SW480 (cell line): ENCODE measurements at regions not wholly inside any gene's neighbourhood (a gene's known extent, or its start where the extent isn't known, plus 50 kb on each side); places are given as distances from the start of the nearest gene placed in this dataset.
A peak's percentile ranks its signal among the peaks of the same experiment; 100 is the strongest.

Source experiments
- DNase-seq: peaks from one replicate; pipeline ENCODE4 v3.0.0-alpha.2; 2016; ENCODE audit warnings: low spot score

DNA sequence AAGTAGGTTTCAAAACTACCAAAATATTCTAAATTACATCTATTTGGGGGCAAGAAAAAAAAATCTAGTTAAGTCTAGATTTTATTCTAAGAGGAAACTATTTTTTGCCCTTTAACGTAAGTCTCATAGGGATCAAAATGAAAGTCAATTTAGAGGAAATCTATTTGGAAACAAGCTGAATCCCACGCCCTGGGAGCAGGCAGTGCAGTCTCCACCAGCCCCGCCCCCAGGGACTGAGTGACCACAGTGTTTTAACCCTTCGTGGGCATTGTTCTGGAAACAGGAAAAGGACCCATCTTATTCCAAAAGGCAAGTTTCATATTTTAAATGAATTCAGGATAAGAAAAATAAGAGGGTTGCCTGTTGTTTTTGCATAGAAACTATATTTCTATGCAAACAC is 209.7 kb downstream of the SPRY2 start:
- peak; percentile 61 for DNase-seq

DNA sequence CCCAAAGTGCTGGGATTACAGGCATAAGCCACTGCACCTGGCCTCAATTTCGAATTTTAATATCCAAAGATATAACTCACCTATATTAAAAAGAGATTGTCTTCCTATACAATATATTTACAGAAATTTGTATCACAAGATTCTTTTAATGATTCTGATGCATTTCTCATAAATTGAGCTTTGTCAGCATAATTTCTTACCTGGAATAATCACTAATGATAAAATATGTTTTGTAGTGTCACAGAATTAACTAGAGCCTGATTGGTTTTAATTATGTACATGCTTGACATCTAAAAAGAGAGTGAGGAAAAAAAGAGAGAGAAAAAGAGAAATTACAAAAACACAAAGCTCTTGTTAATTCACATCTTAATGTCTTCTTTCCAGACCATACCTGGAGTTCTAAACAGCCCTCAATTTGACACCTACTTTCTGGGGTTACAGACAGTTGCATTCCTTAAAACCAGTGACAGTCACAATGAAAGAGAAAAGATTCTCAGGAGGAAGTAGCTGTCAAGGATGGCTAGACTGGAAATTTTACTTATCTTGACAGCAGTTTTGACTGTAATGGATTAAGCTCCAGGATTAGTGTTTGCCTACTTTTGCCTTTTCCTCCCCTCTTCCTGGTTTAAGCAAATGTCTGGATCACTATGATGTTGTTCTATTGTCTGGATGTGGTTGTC is 214.4 kb downstream of the SPRY2 start:
- DNase-seq: no peak

DNA sequence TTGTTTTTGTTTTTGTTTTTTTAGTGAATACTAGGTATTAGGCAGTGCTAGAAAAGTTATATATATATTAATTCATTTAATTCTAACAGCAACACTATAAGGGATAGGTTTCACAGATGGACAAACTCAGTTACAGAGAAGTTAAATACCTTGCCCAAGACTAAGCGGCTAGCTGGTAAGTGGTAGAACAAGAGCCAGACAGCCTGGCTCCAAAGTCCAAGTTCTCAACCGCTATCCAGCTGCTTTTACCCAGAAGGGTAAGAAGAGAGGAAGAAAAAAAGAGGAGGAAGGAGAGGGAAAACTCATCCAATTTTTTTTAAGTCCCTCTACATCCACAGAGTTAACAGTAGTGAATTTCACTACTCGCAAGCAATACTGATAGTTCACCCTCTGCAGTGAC is 217.0 kb downstream of the SPRY2 start:
- DNase-seq: no peak

DNA sequence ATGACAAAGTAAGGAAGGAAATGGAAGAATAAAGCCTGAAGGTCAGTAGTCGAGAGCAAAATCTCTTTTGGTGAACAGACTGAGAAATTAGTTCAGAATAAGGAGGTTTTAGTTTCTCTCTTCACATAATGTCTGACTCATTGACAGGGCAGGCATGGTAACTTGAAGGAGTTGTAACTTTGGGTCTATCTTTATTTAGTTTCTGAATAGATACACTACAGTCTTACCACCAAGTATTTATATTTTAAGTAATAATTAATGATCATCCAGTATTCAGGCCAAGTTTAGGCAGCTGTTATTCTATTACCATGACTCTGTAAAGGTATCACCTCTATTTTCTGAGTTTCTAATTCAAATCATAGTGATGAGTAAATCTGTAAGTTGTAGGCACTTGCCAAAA is 219.9 kb downstream of the SPRY2 start:
- no peak for DNase-seq

DNA sequence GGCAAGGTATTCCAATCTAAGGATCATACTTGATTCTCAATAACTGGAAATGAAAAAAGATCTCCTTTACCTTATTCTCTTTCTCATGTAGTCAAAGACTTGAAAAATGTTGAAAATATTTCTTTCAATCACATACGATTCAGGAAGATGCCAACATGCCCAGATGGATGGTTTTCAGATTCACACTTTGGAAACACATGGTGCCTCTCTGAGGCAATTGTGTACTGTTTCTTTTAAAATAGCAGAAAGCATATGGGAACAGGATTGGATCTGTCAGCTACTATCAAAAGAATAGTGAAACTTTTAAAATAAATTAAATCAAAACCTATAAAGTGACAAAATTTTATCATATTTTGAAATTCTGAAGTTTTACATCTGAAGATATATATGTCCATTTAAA is 222.4 kb downstream of the SPRY2 start:
- DNase-seq: no peak

DNA sequence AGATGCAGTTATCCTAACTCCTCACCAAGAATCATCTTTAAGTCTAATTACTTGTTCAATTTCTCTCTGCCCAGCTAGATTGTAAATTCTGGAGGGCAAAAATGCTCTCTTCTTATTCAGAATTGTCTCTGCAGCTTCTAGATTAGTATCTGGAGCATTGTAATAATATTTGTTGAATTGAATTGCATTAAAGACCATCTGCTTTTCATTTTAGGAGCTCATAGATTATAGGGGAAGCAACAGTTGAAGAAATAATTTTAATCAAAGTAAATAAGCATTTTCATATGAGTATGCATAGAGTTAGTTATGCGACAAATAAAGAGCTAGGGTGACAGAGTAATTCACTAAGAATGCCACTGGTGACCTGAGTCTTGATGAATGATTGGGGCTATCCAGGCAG is 222.8 kb downstream of the SPRY2 start:
- DNase-seq: no peak

DNA sequence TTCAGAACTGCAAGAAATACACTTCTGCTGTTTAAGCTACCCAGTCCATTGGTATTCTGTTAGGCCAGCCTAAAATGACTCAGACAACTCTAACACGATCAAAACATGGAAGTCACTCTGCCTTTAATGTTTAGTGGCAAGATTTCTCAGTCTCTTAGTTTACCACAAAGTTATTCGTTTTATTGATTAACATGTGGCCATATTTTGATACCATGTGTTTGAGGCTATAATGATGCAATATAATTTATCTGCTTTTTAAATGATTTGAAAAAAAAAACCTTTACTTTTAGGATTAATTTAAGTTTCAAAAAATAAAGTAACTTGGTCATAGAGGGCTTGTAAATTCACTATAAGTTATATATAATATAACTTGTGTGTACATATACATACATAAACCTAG is 223.4 kb downstream of the SPRY2 start:
- no peak for DNase-seq

DNA sequence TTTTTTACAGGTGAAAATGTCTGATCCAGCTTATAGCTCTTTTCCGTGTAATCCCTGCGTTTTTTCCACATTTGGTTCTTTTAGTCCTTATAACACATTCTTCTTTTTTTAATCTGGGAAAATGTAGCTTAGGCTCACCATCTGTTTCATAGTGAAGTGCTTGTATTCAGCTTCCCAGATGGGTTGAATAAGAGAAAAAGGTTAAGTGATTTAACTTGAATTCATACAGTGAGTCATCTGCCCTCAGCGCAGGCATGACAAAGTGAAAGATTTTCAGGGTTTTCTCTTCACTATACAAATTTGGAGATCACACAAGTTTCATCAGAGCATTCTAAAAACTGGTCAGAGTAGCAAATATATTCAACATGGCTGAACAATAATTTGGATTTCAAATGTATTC is 224.8 kb downstream of the SPRY2 start:
- no peak for DNase-seq

DNA sequence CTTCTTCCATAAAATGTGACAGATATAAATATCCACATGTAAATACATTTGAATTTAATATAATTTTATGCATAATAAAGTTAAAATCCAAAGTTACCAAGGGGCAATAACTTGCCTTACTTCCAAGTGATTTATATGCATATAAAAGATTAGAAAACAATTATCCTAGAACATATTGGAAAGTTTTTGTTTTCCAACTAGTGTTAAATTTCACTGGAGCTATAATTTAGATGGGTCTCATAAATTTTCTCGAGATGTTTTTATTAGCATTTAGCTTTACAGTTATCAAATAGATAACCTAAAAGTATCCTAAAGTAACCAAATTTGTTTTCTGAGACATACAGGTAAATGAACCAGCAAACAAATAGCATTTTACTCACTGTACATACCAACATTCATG is 225.3 kb downstream of the SPRY2 start:
- no peak for DNase-seq

DNA sequence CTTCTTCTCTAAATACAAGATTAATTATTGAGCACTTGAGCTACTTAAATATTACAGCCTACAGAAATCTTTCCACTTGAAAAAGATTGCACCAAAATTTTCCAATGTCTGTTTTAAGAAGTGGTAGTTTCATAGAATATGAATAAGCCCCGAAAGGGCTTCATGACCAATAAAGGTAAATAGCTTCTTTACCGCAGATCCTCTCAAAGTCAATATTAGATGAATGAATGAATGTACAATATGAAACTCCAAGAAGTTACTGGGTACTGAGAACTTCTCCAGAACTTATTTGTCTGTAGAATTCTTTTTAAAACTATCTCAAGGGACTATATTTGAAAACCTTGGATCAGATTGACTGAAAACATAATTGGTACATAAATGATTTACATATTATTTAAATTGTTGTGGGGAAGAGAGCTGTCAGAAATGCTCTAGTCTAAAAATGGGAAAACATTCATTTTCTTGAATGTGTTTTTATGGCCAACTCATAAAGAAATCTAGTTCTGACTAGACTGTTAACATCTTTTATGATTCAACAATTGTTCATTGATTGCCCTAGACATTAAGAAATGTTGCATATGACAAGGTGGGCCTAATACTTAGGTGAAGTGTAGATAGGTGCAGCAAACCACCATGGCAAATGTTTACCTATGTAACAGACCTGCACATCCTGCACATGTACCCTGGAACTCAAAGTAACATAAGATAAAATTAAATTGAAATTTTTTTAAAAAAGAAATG is 227.0 kb downstream of the SPRY2 start:
- no peak for DNase-seq

DNA sequence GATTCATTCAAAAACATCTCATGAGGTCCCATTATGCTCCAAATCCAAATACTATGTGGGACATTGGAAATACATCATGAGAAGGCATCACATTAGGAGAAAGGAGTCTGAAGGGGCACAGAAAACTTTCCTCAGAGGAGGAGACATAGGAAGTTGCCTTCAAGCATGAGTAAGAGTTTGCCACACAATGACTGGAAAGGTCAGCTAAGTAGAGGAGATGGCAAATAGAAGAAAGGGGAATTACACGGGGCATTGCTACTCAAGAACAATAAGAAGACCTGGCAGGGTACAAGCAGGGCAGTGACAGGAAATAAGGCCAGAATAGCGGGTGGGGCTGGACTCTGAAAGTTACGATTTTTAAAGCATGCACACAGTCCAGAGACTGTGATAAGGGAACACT is 231.6 kb downstream of the SPRY2 start:
- no peak for DNase-seq

DNA sequence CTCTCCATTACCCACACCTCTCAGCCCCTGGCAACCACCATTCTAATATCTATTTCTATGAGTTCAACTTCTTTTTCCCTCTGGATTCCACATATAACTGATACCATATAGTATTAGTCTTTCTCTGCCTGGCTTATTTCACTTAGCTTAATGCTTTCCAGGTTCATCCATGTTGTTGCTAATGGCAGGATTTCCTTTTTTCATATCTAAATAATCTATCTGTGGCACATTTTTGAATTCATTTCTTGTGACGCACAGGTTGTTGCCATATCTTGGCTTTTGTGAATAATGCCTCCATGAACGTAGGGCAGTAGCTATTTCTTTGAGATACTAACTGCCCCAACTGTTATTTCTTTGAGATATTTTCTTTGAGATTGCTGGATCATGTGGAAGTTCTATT is 235.6 kb downstream of the SPRY2 start:
- no peak for DNase-seq

DNA sequence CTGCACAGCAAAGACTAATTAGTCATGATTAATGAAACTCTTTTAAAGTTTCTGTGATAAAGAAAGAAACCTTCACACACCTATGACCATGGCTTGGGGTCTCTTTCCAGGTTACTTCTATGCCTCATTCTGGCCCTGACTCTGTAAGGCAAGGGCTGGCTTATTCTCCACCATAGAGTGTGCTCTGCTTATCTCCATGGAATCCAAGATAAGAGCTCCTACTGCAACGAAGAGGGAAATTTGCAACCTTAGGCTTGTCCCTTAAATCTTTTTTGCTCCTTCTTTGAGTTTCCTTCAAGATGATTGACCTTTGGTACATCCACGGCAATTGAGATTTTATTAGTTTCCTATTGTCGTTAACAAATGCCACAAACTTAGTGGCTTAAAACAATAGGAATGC is 239.9 kb downstream of the SPRY2 start:
- no peak for DNase-seq

DNA sequence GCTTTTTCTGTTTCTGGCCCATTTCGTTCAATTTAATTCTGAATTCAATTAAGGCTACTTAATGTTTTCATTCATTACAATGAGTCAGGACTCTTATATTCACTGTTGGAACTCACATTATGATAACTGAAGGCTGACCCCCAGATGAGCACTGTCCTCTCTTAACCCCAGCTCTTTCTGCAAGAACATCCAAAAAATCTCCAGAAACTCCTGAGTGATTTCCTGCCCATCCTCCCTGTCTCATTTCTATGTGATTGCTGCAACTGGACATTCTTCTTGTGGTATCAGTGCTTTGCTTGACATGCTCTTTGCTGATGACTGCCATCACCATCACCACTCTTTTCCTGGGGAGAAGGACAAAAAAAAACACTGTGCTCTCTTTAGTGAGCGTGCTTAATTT is 240.3 kb downstream of the SPRY2 start:
- DNase-seq: no peak

DNA sequence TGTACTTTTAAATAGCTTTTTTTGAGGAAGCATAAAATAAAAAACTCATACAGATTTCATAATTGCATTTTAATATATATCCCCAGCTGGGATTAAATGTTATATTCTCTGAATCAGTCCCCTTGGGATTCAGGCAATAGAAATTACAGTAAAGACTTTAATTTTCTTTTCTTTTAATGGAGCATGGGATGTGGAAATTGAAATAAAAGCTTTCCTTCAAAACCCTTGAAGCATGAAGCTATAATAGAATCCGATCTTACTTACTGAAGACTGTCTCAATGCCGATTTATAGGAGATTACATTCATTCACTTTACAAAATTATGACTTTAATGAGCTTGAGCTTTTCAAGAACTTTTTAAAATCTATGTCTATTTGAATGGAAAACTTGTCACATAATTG is 243.4 kb downstream of the SPRY2 start:
- DNase-seq: no peak

DNA sequence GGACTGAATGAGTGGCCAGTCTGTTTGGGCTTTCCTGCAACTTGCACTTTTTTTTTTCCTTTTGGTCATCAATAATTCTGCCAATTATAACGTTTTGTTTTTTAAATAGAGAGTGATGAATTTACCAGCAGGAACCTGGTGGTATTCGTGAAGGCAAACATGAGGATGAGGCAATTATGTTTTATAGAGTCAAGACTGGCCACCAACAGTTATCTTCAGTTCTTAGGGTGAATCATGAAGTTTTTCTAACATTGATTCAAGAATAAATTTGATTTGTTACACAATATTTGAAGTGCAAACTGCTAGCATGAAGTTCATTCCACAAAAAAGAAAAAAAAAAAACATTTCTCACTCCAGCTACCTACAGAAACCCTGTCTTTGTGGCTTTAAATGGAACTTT is 244.5 kb downstream of the SPRY2 start:
- DNase-seq: no peak

DNA sequence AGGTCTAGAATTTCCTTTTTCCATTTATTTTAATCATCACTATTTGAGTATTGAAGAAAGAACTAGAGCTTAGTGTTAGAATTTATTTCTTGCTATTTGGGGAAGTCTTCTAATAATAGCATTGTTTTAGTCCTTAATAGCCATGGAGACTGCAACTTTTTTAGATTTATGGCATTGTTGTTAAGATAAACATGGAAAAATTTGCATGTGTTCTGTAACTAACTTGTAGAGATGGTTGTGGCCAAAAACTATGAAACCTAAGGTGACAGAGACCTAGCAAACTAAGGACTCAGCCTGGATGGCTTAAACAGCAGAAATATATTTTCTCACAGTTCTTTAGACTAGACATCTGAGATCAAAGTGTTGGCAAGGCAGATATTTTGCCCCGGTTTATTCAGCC is 246.4 kb downstream of the SPRY2 start:
- DNase-seq: no peak

DNA sequence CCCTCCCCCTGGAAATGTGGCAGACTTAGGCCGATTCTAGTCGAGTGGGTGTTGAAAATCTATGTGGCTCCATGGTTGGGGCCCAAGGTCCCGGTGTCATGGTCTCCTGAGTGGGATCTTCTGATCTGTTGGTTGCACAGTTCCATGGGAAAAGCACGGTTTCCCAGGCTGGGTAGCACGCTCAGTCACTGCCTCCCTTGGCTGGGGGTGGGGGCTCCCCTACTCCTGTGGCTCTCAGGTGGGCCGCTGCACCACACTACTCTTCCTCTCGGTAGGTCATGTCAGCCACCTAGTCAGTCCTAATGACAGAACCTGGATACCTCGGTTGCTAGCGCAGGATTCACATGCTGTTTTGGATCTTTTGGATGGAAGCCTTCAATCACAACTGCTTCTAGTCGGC is 247.0 kb downstream of the SPRY2 start:
- DNase-seq: no peak

DNA sequence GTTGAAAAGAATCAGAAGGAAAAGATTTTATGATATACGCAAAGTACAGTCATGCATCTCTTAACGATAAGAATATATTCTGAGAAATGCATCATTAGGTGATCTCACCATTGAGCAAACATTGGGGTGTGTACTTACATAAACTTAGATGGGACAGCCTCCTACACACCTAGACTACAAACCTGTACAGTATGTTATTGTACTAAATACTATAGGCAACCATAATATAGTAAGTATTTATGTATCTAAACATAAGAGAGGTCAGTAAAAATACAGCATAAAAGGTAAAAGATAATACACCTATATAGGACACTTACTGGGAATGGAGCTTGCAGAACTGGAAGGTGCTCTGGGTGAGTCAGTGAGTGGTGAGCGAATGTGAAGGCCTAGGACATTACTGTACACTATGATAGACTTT is 254.6 kb downstream of the SPRY2 start:
- DNase-seq: peak; percentile 35

DNA sequence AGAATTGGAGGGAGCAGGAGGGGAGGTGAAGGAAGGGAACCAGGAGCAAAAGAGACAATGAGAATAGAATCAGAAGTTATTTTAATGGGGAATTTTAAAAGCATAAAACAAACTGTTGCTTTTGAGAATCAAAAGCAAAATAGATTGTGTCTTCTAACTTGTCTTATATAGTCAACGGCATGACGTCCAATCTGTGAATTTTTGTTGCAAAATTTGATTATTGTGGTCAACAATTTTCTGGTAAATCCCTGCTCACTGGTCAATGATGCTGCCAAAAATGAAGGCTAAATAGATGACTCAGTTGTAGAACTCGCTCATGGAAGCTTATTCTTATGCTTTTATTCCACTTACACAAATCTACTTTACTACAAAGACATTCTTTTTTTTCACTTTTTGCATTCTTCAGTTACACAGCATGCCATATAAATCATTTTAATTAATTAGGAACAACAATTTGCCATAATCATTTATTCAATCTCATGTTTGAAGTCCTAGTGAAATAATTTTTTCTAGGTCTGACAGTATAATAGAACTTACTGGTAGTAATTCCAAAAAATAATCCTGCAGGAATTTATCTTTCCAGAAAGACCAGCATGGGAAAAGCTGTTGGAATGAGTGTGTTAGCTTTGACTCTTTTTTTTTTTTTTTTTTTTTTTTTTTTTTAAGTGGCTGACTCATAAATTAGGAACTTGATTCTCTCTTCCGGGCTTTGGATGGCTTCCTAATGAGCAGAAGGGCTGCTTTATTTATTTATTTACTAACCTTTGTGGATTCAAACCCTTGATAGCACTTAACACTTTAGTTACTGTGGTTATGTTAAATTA is 256.9 kb downstream of the SPRY2 start:
- DNase-seq: peak; percentile 88

DNA sequence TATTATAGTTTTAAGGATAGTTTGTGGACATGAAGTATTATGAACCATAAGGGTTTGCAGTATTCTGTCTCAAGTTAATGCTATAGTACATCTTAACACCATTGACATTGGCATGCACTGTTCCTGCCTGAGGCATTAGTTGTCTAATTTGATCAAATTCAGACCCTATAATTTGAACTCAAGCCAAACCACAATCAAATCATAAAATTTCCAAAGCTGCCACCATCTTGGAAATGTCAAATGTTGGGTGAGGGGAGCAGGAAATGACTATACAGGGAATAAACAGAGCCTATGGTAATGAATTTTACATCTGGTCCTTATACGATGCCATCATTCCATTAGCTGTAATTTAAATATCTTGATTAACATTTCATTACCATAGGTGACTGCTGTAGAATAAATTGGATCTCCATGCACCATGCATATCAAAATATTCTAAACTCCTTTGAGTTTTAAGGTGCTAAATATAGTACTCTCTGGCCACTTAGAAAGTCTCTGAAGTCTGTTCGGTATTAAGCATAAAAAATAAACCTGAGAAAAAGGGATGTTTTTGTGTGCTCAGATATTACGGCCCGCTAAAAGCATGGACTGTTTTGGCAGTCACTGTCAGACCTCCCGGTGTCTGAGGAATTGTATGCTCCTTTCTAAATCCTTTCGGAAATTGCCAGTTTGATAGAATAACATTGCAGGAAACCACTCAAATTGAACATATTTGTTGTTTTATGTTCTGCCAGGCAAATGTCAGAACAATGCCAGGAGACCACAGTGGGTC is 257.7 kb downstream of the SPRY2 start:
- no peak for DNase-seq

DNA sequence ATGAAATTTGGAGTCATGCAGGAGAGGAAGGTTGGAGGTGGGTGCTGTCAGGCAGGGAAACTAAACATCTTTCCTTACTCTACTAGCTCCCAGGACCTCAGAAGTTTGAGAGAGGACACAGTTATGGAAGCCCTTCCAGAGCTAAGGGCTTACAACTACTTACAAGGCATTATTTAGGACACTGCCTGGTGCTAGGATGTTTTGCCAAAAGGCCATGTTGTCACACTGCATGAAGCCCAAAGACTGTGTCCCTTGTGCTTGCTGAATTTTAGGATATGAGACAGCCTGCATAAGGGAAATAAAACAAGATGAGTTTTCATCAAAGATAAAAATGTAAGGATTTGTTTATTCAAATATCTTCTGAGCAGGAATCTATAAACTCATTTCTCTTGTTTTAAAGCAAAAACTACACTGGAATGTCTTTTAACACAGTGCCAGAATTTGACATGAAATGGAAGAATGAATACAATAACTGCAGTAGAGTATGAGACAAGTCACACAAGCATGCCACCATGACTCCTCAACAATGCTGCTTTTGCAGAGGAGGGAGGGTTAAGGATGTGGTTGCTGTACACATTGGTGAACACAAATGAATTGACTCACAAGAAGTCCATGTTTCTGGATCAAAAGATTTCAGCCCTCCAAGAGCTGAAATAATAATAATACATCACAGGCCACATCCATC is 258.4 kb downstream of the SPRY2 start:
- DNase-seq: no peak
